HCT116 (cell line): ENCODE measurements at regions not wholly inside any gene's neighbourhood (a gene's known extent, or its start where the extent isn't known, plus 50 kb on each side); places are given as distances from the start of the nearest gene placed in this dataset.
A peak's percentile ranks its signal among the peaks of the same experiment; 100 is the strongest.

Experiments
- CEBPB ChIP-seq: IDR thresholded peaks from 2 replicates; pipeline ENCODE4 v1.6.1; 2012; ENCODE audit warnings: low read depth
- ELF1 ChIP-seq: IDR thresholded peaks from 2 replicates; pipeline ENCODE4 v1.6.1; 2012; ENCODE audit warnings: low read depth, borderline replicate concordance
- EZH2 ChIP-seq: fragments of 200-600 bp; sonication (generic); IDR thresholded peaks from 2 replicates; pipeline ENCODE4 v1.6.1; 2017; ENCODE audit warnings: antibody characterized with exemption, mixed run types
- EZH2phosphoT487 ChIP-seq: fragments of 200-600 bp; IDR thresholded peaks from 2 replicates; pipeline ENCODE4 v1.6.1; 2018; ENCODE audit warnings: antibody characterized with exemption, borderline replicate concordance
- JUND ChIP-seq: IDR thresholded peaks from 2 replicates; pipeline ENCODE4 v1.6.1; 2012
- POLR2A ChIP-seq: IDR thresholded peaks from 2 replicates; pipeline ENCODE4 v1.7.0; 2011; ENCODE audit warnings: borderline replicate concordance; ENCODE audit not compliant: insufficient read depth, insufficient read length; ENCODE audit errors: extremely low read depth
- POLR2AphosphoS5 ChIP-seq: IDR thresholded peaks from 2 replicates; pipeline ENCODE4 v1.6.1; 2011; ENCODE audit warnings: mild to moderate bottlenecking, low read depth, low read length, moderate library complexity
- ZNF274 ChIP-seq: fragments of 200-500 bp; sonication (Bioruptor generic); IDR thresholded peaks from 2 replicates; pipeline ENCODE4 v1.6.1; 2014; ENCODE audit warnings: mild to moderate bottlenecking, low read depth, low read length, inconsistent platforms
- TF ChIP-seq, protein P1 (sequence below), 3 experiments: fragments of 200-600 bp in 1 of 3; sonication (generic) in 1 of 3; IDR thresholded peaks in 2 of 3; conservative IDR thresholded peaks in 1 of 3; 2 replicates each; pipeline ENCODE4 v1.5.1; 2012 to 2017; ENCODE audit warnings: low read depth in 2 of 3, low read length in 2 of 3, antibody characterized with exemption in 1 of 3, borderline replicate concordance in 1 of 3, control low read depth in 1 of 3, mild to moderate bottlenecking in 1 of 3, mixed read lengths in 1 of 3, mixed run types in 1 of 3, moderate library complexity in 1 of 3; ENCODE audit not compliant: insufficient read depth in 1 of 3
- TF ChIP-seq, protein P2 (sequence below): IDR thresholded peaks from 2 replicates; pipeline ENCODE4 v1.6.1; 2012

DNA sequence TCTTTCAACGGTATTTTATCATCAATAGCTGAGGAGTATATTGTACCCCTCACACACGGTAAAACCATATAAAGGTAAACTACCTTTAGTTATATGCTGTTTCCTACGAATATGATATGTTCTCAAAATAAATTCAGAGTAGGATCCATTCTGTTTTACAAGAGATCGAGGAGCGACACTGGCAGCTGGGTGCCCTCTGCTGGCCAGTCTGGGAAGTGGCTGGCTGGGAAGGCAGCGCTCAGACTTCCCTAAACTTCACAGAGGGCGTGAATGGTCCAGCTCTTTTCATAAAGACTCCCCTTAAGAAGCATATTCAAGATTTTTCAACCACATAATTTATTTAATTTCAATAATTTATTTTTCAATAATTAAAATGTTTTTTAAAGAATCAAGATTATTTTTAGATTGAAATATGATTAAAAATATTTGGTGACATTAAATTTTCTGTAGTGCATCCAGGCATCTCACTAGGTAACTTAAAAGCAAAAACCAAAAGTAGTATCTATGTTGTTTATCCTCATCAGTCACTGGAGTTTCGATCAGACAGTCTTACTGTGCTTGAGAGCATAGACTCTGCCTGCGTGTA, 187.5 kb upstream of the PDE10A start:
- no peak for TF ChIP-seq POLR2A
- TF ChIP-seq CEBPB = no peak
- TF ChIP-seq, protein P1, sequence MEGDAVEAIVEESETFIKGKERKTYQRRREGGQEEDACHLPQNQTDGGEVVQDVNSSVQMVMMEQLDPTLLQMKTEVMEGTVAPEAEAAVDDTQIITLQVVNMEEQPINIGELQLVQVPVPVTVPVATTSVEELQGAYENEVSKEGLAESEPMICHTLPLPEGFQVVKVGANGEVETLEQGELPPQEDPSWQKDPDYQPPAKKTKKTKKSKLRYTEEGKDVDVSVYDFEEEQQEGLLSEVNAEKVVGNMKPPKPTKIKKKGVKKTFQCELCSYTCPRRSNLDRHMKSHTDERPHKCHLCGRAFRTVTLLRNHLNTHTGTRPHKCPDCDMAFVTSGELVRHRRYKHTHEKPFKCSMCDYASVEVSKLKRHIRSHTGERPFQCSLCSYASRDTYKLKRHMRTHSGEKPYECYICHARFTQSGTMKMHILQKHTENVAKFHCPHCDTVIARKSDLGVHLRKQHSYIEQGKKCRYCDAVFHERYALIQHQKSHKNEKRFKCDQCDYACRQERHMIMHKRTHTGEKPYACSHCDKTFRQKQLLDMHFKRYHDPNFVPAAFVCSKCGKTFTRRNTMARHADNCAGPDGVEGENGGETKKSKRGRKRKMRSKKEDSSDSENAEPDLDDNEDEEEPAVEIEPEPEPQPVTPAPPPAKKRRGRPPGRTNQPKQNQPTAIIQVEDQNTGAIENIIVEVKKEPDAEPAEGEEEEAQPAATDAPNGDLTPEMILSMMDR (IDR thresholded peaks at IDR 0.05 in 2 of 3, conservative IDR thresholded peaks at IDR 0.05 in 1 of 3; ENCODE audit: borderline replicate concordance in 1 of 3, insufficient read depth in 1 of 3, low read depth in 2 of 3, low read length in 2 of 3) = peak; percentile 59 to 93 (median 87)
- TF ChIP-seq POLR2AphosphoS5 = no peak
- TF ChIP-seq ZNF274 = no peak
- no peak for TF ChIP-seq EZH2phosphoT487
- TF ChIP-seq, protein P2, sequence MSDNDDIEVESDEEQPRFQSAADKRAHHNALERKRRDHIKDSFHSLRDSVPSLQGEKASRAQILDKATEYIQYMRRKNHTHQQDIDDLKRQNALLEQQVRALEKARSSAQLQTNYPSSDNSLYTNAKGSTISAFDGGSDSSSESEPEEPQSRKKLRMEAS = no peak
- no peak for TF ChIP-seq EZH2
- no peak for TF ChIP-seq JUND
- no peak for TF ChIP-seq ELF1
